ENCODE measurements at regions not wholly inside any gene's neighbourhood (a gene's known extent, or its start where the extent isn't known, plus 50 kb on each side); places are given as distances from the start of the nearest gene placed in this dataset.

- DNase-seq = no peak
These were observed 588.4 kb upstream of the BTBD3 start for GRCh38 chr20:11329271-11329670.

GRCh38 chr20:11331096-11331495 is 586.6 kb upstream of the BTBD3 start:
- no peak for DNase-seq

- DNase-seq = no peak
These were observed 585.3 kb upstream of the BTBD3 start for GRCh38 chr20:11332381-11332780.

GRCh38 chr20:11333634-11334033 is 584.1 kb upstream of the BTBD3 start:
- DNase-seq = no peak

GRCh38 chr20:11337361-11338130 is 580.1 kb upstream of the BTBD3 start:
- DNase-seq = no peak

- no peak for DNase-seq
These were observed 579.0 kb upstream of the BTBD3 start for GRCh38 chr20:11338496-11339306.

- DNase-seq = no peak
These were observed 572.8 kb upstream of the BTBD3 start for GRCh38 chr20:11344939-11345338.

- no peak for DNase-seq
These were observed 570.0 kb upstream of the BTBD3 start for GRCh38 chr20:11347738-11348137.

- DNase-seq = no peak
These were observed 567.3 kb upstream of the BTBD3 start for GRCh38 chr20:11350126-11351005.

GRCh38 chr20:11352041-11352440 is 565.7 kb upstream of the BTBD3 start:
- DNase-seq = no peak

- no peak for DNase-seq
These were observed 562.8 kb upstream of the BTBD3 start for GRCh38 chr20:11354846-11355245.

- no peak for DNase-seq
These were observed 562.3 kb upstream of the BTBD3 start for GRCh38 chr20:11355345-11355744.

- DNase-seq = no peak
These were observed 561.6 kb upstream of the BTBD3 start for GRCh38 chr20:11356061-11356460.

- no peak for DNase-seq
These were observed 555.2 kb upstream of the BTBD3 start for GRCh38 chr20:11362450-11362849.

GRCh38 chr20:11364736-11365135 is 553.0 kb upstream of the BTBD3 start:
- DNase-seq = no peak

- DNase-seq = no peak
These were observed 551.0 kb upstream of the BTBD3 start for GRCh38 chr20:11366660-11367059.

GRCh38 chr20:11368499-11368898 is 549.2 kb upstream of the BTBD3 start:
- DNase-seq = no peak

GRCh38 chr20:11368965-11369711 is 548.6 kb upstream of the BTBD3 start:
- no peak for DNase-seq

GRCh38 chr20:11371831-11372230 is 545.9 kb upstream of the BTBD3 start:
- DNase-seq = no peak

- no peak for DNase-seq
These were observed 544.6 kb upstream of the BTBD3 start for GRCh38 chr20:11372876-11373790.

- DNase-seq = no peak
These were observed 542.4 kb upstream of the BTBD3 start for GRCh38 chr20:11375335-11375734.
